NB4 (cell line): ENCODE measurements at regions not wholly inside any gene's neighbourhood (a gene's known extent, or its start where the extent isn't known, plus 50 kb on each side); places are given as distances from the start of the nearest gene placed in this dataset.

ENCODE experiments used
- CTCF ChIP-seq: IDR thresholded peaks from one replicate; pipeline ENCODE4 v1.5.1; 2012; ENCODE audit warnings: low read depth, low read length
- MAX ChIP-seq: IDR thresholded peaks from 2 replicates; pipeline ENCODE4 v1.6.1; 2011; ENCODE audit warnings: low read depth, low read length
- MYC ChIP-seq: IDR thresholded peaks from 2 replicates; pipeline ENCODE4 v1.6.1; 2011; ENCODE audit warnings: low read depth, low read length
- POLR2A ChIP-seq: IDR thresholded peaks from 2 replicates; pipeline ENCODE4 v1.6.1; 2011; ENCODE audit warnings: mild to moderate bottlenecking; ENCODE audit not compliant: insufficient read length; ENCODE audit errors: extremely low read depth

GRCh38 chr3:139112230-139112558 lies 67.5 kb upstream of the PRR23C start:
- TF ChIP-seq CTCF = no peak
- TF ChIP-seq POLR2A = no peak
- no peak for TF ChIP-seq MAX
- TF ChIP-seq MYC = no peak
